Testis (tissue), 2 donors: ENCODE measurements at regions not wholly inside any gene's neighbourhood (a gene's known extent, or its start where the extent isn't known, plus 50 kb on each side); places are given as distances from the start of the nearest gene placed in this dataset.

Experiments used
- DNase-seq: peaks from one replicate; pipeline ENCODE4 v3.0.0-alpha.2; 2019
- H3K27ac ChIP-seq, 2 donors: fragments of 200-600 bp; sonication (generic); one replicate each; pipeline ENCODE4 v1.5.1; 2019
- H3K27me3 ChIP-seq: fragments of 200-600 bp; sonication (generic); one replicate; pipeline ENCODE4 v1.5.1; 2019
- H3K36me3 ChIP-seq: fragments of 200-600 bp; sonication (generic); one replicate; pipeline ENCODE4 v1.5.1; 2017; ENCODE audit warnings: low read depth; ENCODE audit errors: missing control alignments
- H3K4me1 ChIP-seq: fragments of 200-600 bp; sonication (generic); one replicate; pipeline ENCODE4 v1.5.1; 2019
- H3K4me3 ChIP-seq, 2 donors: fragments of 200-600 bp; sonication (generic); one replicate each; pipeline ENCODE4 v1.5.1; 2017 to 2019
- H3K9me3 ChIP-seq: fragments of 200-600 bp; sonication (generic); one replicate; pipeline ENCODE4 v1.5.1; 2017
- CTCF ChIP-seq, 3 experiments: fragments of 450-650 bp in 2 of 3; fragments of 200-600 bp in 1 of 3; sonication (generic) in 1 of 3; IDR thresholded peaks; one replicate each; pipeline ENCODE4 v1.5.1; 2016 to 2019; ENCODE audit warnings: antibody characterized with exemption in 3 of 3, mild to moderate bottlenecking in 2 of 3, moderate library complexity in 1 of 3
- POLR2A ChIP-seq: fragments of 450-650 bp; IDR thresholded peaks from one replicate; pipeline ENCODE4 v1.6.1; 2017; ENCODE audit warnings: antibody characterized with exemption, mild to moderate bottlenecking, moderate library complexity
- WGBS, 2 donors: methylation state at CpG; one replicate each; pipeline ENCODE4 v1.1.5; 2018; 5-methylcytosine and 5-hydroxymethylcytosine counted together
- intact Hi-C: fragments of 100-400 bp; cut with DNase I; formaldehyde crosslinking; loops from one replicate; pipeline ENCODE4 v1.15.1; 2023; ENCODE audit warnings: low total_unique reads

- no peaks in the 10 kb centered on the region for H3K4me1 ChIP-seq
- no peaks in the 10 kb centered on the region for H3K9me3 ChIP-seq
- H3K27ac ChIP-seq: no peak overlapping the region
- intact Hi-C loops: no loop called here
- H3K4me3 ChIP-seq: no peak overlapping the region
- 91 to 92% methylated on average over 13 to 17 of the region's 17 CpGs for WGBS, 2 donors
- H3K36me3 ChIP-seq: no peaks in the 10 kb centered on the region
- TF ChIP-seq POLR2A (no peak), CTCF (IDR thresholded peaks at IDR 0.05) (no peak)
- DNase-seq: no peak
- no peaks in the 10 kb centered on the region for H3K27me3 ChIP-seq
These were observed 346.3 kb downstream of the CTTN start for GRCh38 chr11:70744396-70745185.

- no peaks in the 10 kb centered on the region for H3K9me3 ChIP-seq
- intact Hi-C loops: no loop called here
- H3K27ac ChIP-seq: no peak overlapping the region
- no peaks in the 10 kb centered on the region for H3K27me3 ChIP-seq
- no peaks in the 10 kb centered on the region for H3K4me1 ChIP-seq
- no peaks in the 10 kb centered on the region for H3K36me3 ChIP-seq
- DNase-seq: no peak
- H3K4me3 ChIP-seq: no peak overlapping the region
- TF ChIP-seq CTCF (IDR thresholded peaks at IDR 0.05) (no peak), POLR2A (no peak)
- WGBS, 2 donors: 95 to 97% methylated on average over 7 to 11 of the region's 11 CpGs
These were observed 347.1 kb downstream of the CTTN start for GRCh38 chr11:70745451-70745850.

- intact Hi-C loops: no loop called here
- no peak overlapping the region for H3K27ac ChIP-seq
- H3K27me3 ChIP-seq: no peaks in the 10 kb centered on the region
- no peaks in the 10 kb centered on the region for H3K4me1 ChIP-seq
- TF ChIP-seq CTCF (IDR thresholded peaks at IDR 0.05) (no peak), POLR2A (no peak)
- H3K4me3 ChIP-seq: no peak overlapping the region
- no peaks in the 10 kb centered on the region for H3K36me3 ChIP-seq
- 76 to 80% methylated on average over 5 to 8 of the region's 8 CpGs for WGBS, 2 donors
- DNase-seq: no peak
- H3K9me3 ChIP-seq: no peaks in the 10 kb centered on the region
These were observed 347.6 kb downstream of the CTTN start for GRCh38 chr11:70745941-70746340.

- TF ChIP-seq CTCF (IDR thresholded peaks at IDR 0.05) (no peak), POLR2A (no peak)
- DNase-seq: no peak
- Histone ChIP-seq H3K4me1 (no peaks in the 10 kb centered on the region), H3K36me3 (no peaks in the 10 kb centered on the region), H3K27me3 (no peaks in the 10 kb centered on the region), H3K27ac (no peak overlapping the region), H3K4me3 (no peak overlapping the region), H3K9me3 (no peaks in the 10 kb centered on the region)
- intact Hi-C loops: no loop called here
- WGBS, 2 donors: 78 to 85% methylated on average over 11 of the region's 11 CpGs
These were observed 348.0 kb downstream of the CTTN start for GRCh38 chr11:70746351-70746750.

GRCh38 chr11:70747285-70747684 is 349.0 kb downstream of the CTTN start:
- Histone ChIP-seq H3K27me3 (no peaks in the 10 kb centered on the region), H3K4me1 (no peaks in the 10 kb centered on the region), H3K4me3 (no peak overlapping the region), H3K9me3 (no peaks in the 10 kb centered on the region), H3K36me3 (no peaks in the 10 kb centered on the region), H3K27ac (no peak overlapping the region)
- no peak for DNase-seq
- TF ChIP-seq POLR2A (no peak), CTCF (IDR thresholded peaks at IDR 0.05) (no peak)
- intact Hi-C loops: no loop called here
- 73 to 92% methylated on average over 3 to 4 of the region's 4 CpGs for WGBS, 2 donors
